ENCODE measurements at regions not wholly inside any gene's neighbourhood (a gene's known extent, or its start where the extent isn't known, plus 50 kb on each side); places are given as distances from the start of the nearest gene placed in this dataset.
"Not testable (repeated sequence)": the region's sequence is repeated elsewhere in the genome, so short reads cannot be mapped to it uniquely, and the experiment has no call there.

- not testable (repeated sequence) for TF ChIP-seq CTCF, POLR2A (IDR thresholded peaks at IDR 0.05)
Observed at GRCh38 chr4:49177847-49178246, 191.8 kb downstream of the CWH43 start.

Measured in thyroid gland (tissue), 4 donors.